SK-N-SH (cell line): ENCODE measurements at regions not wholly inside any gene's neighbourhood (a gene's known extent, or its start where the extent isn't known, plus 50 kb on each side); places are given as distances from the start of the nearest gene placed in this dataset.

Experiments
- CTCF ChIA-PET: fragments of 300-600, 350-600 bp; formaldehyde crosslinking; extraction: SDS; loops from one replicate; lab custom pipeline; 2021; lab: Yijun Ruan, JAX
- POLR2A ChIA-PET: fragments of 350-600 bp; sonication (Branson Sonifier 250); formaldehyde crosslinking; extraction: SDS; loops from one replicate; lab custom pipeline; 2020; ENCODE audit warnings: antibody characterized with exemption, inconsistent platforms; lab: Yijun Ruan, JAX
- DNase-seq: peaks from one replicate; pipeline ENCODE4 v3.0.0; 2012
- H2AFZ ChIP-seq: fragments of 200-600 bp; sonication (generic); 2 replicates; pipeline ENCODE4 v1.8.1; 2016; ENCODE audit warnings: antibody characterized with exemption, mild to moderate bottlenecking, low read depth
- H3F3A ChIP-seq: fragments of 200-600 bp; sonication (generic); replicated peaks from 2 replicates; pipeline ENCODE3; 2016; ENCODE audit warnings: antibody characterized with exemption, mild to moderate bottlenecking; ENCODE audit not compliant: insufficient read depth
- H3K27ac ChIP-seq, 2 experiments: fragments of 200-500 bp in 1 of 2; fragments of 200-600 bp in 1 of 2; sonication (Bioruptor generic) in 1 of 2; sonication (generic), shearing (Covaris generic) in 1 of 2; 2 replicates each; pipeline versions ENCODE4 v1.5.1 to v1.6.1; 2014 to 2016; ENCODE audit warnings: low read depth in 2 of 2, inconsistent platforms in 1 of 2, low read length in 1 of 2, mild to moderate bottlenecking in 1 of 2, mixed read lengths in 1 of 2
- H3K27me3 ChIP-seq: fragments of 200-600 bp; sonication (generic), shearing (Covaris generic); 2 replicates; pipeline ENCODE4 v1.6.1; 2016; ENCODE audit warnings: mixed run types; ENCODE audit not compliant: insufficient read depth
- H3K36me3 ChIP-seq, 2 experiments: fragments of 200-500 bp in 1 of 2; fragments of 200-600 bp in 1 of 2; sonication (Bioruptor generic) in 1 of 2; sonication (generic) in 1 of 2; replicated peaks in 1 of 2; 2 replicates each; pipeline versions ENCODE3 to v1.5.1; 2014 to 2016; ENCODE audit warnings: low read length in 1 of 2, mild to moderate bottlenecking in 1 of 2; ENCODE audit not compliant: insufficient read depth in 2 of 2, control insufficient read depth in 1 of 2
- H3K4me1 ChIP-seq, 2 experiments: fragments of 200-500 bp in 1 of 2; fragments of 200-600 bp in 1 of 2; sonication (Bioruptor generic) in 1 of 2; sonication (generic), shearing (Covaris generic) in 1 of 2; 2 replicates each; pipeline versions ENCODE4 v1.5.1 to v1.6.1; 2014 to 2016; ENCODE audit warnings: low read depth in 1 of 2, low read length in 1 of 2, mixed run types in 1 of 2; ENCODE audit not compliant: insufficient read depth in 2 of 2, control insufficient read depth in 1 of 2
- H3K4me2 ChIP-seq: fragments of 200-600 bp; sonication (generic), shearing (Covaris generic); 2 replicates; pipeline ENCODE4 v1.6.1; 2017; ENCODE audit warnings: mixed run types
- H3K4me3 ChIP-seq, 2 experiments: fragments of 200-500 bp in 1 of 2; fragments of 200-600 bp in 1 of 2; sonication (Bioruptor generic) in 1 of 2; sonication (generic), shearing (Covaris generic) in 1 of 2; 2 replicates each; pipeline versions ENCODE4 v1.5.1 to v1.8.1; 2014 to 2016; ENCODE audit warnings: low read depth in 2 of 2, inconsistent platforms in 1 of 2, low read length in 1 of 2, mild to moderate bottlenecking in 1 of 2, mixed read lengths in 1 of 2, moderate library complexity in 1 of 2
- H3K79me2 ChIP-seq: fragments of 200-600 bp; sonication (generic); 2 replicates; pipeline ENCODE4 v1.8.1; 2017; ENCODE audit warnings: mild to moderate bottlenecking; ENCODE audit not compliant: insufficient read depth
- H3K9ac ChIP-seq: fragments of 200-600 bp; sonication (generic); 2 replicates; pipeline ENCODE4 v1.6.1; 2017; ENCODE audit warnings: mixed run types
- H3K9me2 ChIP-seq: fragments of 200-600 bp; sonication (generic); 2 replicates; pipeline ENCODE4 v1.6.1; 2017; ENCODE audit warnings: mixed run types
- H3K9me3 ChIP-seq: fragments of 200-600 bp; sonication (generic); 2 replicates; pipeline ENCODE4 v1.6.1; 2017; ENCODE audit warnings: mixed run types, mild to moderate bottlenecking, moderate library complexity
- H4K20me1 ChIP-seq: fragments of 200-600 bp; sonication (generic); 2 replicates; pipeline ENCODE4 v1.6.1; 2017; ENCODE audit warnings: mild to moderate bottlenecking, mixed run types; ENCODE audit not compliant: insufficient read depth
- ELF1 ChIP-seq: IDR thresholded peaks from 2 replicates; pipeline ENCODE4 v1.4.0; 2012
- FOSL2 ChIP-seq: IDR thresholded peaks from 2 replicates; pipeline ENCODE4 v1.4.0; 2012; ENCODE audit warnings: low read depth, mild to moderate bottlenecking, moderate library complexity, borderline replicate concordance
- FOXJ3 ChIP-seq: sonication (generic); formaldehyde crosslinking; IDR thresholded peaks from 2 replicates; pipeline ENCODE4 v1.5.1; 2020; ENCODE audit warnings: mild to moderate bottlenecking, missing genetic modification reagents
- FOXM1 ChIP-seq: IDR thresholded peaks from 2 replicates; pipeline ENCODE4 v1.4.0; 2012; ENCODE audit warnings: low read depth, mild to moderate bottlenecking
- MXI1 ChIP-seq: IDR thresholded peaks from 2 replicates; pipeline ENCODE4 v1.6.1; 2012; ENCODE audit warnings: mild to moderate bottlenecking, low read depth, low read length, improper control_type of control experiment
- NRF1 ChIP-seq: IDR thresholded peaks from 2 replicates; pipeline ENCODE4 v1.6.1; 2012; ENCODE audit warnings: low read depth, mild to moderate bottlenecking, low read length
- POLR2AphosphoS5 ChIP-seq: IDR thresholded peaks from 2 replicates; pipeline ENCODE4 v1.6.1; 2012; ENCODE audit warnings: low read depth, low read length
- RCOR1 ChIP-seq: fragments of 150-350 bp; IDR thresholded peaks from 2 replicates; pipeline ENCODE4 v1.6.1; 2017; ENCODE audit warnings: antibody characterized with exemption, low read length
- SIN3A ChIP-seq: IDR thresholded peaks from 2 replicates; pipeline ENCODE4 v1.6.1; 2012; ENCODE audit warnings: low read depth, mild to moderate bottlenecking, low read length, moderate library complexity, borderline replicate concordance
- SMC3 ChIP-seq: IDR thresholded peaks from 2 replicates; pipeline ENCODE4 v1.6.1; 2012; ENCODE audit warnings: low read depth, low read length, improper control_type of control experiment
- TAF1 ChIP-seq: IDR thresholded peaks from 2 replicates; pipeline ENCODE4 v1.6.1; 2012; ENCODE audit warnings: low read depth, mild to moderate bottlenecking, low read length, moderate library complexity, borderline replicate concordance
- TCF12 ChIP-seq: IDR thresholded peaks from 2 replicates; pipeline ENCODE4 v1.4.0; 2012
- YY1 ChIP-seq: IDR thresholded peaks from 2 replicates; pipeline ENCODE4 v1.4.0; 2012; ENCODE audit warnings: low read depth, mild to moderate bottlenecking
- WGBS: methylation state at CpG from one replicate; pipeline ENCODE4 v1.1.6; 2017; ENCODE audit warnings: low lambda C conversion rate; 5-methylcytosine and 5-hydroxymethylcytosine counted together
- TF ChIP-seq, protein P1 (sequence below): fragments of 150-350 bp; IDR thresholded peaks from 2 replicates; pipeline ENCODE4 v1.6.1; 2017; ENCODE audit warnings: antibody characterized with exemption, low read length, low read depth, borderline replicate concordance
- TF ChIP-seq, protein P2 (sequence below): IDR thresholded peaks from 2 replicates; pipeline ENCODE4 v1.4.0; 2012; ENCODE audit warnings: low read depth
- TF ChIP-seq, protein P3 (sequence below): IDR thresholded peaks from 2 replicates; pipeline ENCODE4; 2012
- TF ChIP-seq, protein P4 (sequence below): fragments of 200-600 bp; sonication (generic); IDR thresholded peaks from 2 replicates; pipeline ENCODE4 v1.6.1; 2017; ENCODE audit warnings: antibody characterized with exemption, mild to moderate bottlenecking, moderate library complexity

DNA sequence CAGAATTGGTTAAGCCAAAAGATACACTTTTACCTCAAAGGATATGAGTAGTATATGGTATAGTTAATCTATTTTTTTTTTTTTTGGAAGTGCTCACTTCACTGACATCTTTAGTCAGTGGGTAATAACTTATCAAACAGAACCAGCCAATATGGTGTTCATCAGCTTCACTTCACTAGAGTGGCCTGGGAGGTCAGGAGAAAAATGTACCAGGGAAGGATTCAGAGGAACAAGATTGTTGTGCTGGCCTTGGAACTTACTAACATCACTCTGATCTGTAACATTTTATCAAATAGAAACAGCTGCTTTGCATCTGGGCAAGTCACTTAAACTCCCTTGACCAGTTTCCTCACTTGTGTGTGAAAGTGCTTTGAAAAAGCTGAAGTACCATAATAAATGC is 962.7 kb downstream of the BCL11A start:
- Histone ChIP-seq H3K27me3 (no peaks in the 10 kb centered on the region), H3K4me3 (no peak overlapping the region), H3F3A (no peaks in the 10 kb centered on the region), H3K79me2 (no peaks in the 10 kb centered on the region), H3K9ac (no peak overlapping the region), H3K4me2 (no peak overlapping the region), H3K9me2 (no peaks in the 10 kb centered on the region), H2AFZ (no peak overlapping the region), H3K4me1 (no peaks in the 10 kb centered on the region; a peak in 2 of 4 replicates), H3K9me3 (no peaks in the 10 kb centered on the region), H3K36me3 (no peaks in the 10 kb centered on the region), H3K27ac (no peak overlapping the region), H4K20me1 (no peaks in the 10 kb centered on the region)
- DNase-seq, result no peak
- POLR2A ChIA-PET, result no interaction called here
- TF ChIP-seq TAF1 (no peak), YY1 (no peak), FOXJ3 (no peak), ELF1 (no peak), MXI1 (no peak), SMC3 (no peak), POLR2AphosphoS5 (no peak), SIN3A (no peak), NRF1 (no peak), TCF12 (no peak), RCOR1 (no peak)
- TF ChIP-seq, protein P1, sequence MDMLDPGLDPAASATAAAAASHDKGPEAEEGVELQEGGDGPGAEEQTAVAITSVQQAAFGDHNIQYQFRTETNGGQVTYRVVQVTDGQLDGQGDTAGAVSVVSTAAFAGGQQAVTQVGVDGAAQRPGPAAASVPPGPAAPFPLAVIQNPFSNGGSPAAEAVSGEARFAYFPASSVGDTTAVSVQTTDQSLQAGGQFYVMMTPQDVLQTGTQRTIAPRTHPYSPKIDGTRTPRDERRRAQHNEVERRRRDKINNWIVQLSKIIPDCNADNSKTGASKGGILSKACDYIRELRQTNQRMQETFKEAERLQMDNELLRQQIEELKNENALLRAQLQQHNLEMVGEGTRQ, result no peak
- TF ChIP-seq, protein P2, sequence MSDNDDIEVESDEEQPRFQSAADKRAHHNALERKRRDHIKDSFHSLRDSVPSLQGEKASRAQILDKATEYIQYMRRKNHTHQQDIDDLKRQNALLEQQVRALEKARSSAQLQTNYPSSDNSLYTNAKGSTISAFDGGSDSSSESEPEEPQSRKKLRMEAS, result no peak
- TF ChIP-seq, protein P3, sequence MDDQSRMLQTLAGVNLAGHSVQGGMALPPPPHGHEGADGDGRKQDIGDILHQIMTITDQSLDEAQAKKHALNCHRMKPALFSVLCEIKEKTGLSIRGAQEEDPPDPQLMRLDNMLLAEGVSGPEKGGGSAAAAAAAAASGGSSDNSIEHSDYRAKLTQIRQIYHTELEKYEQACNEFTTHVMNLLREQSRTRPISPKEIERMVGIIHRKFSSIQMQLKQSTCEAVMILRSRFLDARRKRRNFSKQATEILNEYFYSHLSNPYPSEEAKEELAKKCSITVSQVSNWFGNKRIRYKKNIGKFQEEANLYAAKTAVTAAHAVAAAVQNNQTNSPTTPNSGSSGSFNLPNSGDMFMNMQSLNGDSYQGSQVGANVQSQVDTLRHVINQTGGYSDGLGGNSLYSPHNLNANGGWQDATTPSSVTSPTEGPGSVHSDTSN, result no peak
- TF ChIP-seq, protein P4, sequence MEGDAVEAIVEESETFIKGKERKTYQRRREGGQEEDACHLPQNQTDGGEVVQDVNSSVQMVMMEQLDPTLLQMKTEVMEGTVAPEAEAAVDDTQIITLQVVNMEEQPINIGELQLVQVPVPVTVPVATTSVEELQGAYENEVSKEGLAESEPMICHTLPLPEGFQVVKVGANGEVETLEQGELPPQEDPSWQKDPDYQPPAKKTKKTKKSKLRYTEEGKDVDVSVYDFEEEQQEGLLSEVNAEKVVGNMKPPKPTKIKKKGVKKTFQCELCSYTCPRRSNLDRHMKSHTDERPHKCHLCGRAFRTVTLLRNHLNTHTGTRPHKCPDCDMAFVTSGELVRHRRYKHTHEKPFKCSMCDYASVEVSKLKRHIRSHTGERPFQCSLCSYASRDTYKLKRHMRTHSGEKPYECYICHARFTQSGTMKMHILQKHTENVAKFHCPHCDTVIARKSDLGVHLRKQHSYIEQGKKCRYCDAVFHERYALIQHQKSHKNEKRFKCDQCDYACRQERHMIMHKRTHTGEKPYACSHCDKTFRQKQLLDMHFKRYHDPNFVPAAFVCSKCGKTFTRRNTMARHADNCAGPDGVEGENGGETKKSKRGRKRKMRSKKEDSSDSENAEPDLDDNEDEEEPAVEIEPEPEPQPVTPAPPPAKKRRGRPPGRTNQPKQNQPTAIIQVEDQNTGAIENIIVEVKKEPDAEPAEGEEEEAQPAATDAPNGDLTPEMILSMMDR, result no peak
- CTCF ChIA-PET, result no interaction called here

DNA sequence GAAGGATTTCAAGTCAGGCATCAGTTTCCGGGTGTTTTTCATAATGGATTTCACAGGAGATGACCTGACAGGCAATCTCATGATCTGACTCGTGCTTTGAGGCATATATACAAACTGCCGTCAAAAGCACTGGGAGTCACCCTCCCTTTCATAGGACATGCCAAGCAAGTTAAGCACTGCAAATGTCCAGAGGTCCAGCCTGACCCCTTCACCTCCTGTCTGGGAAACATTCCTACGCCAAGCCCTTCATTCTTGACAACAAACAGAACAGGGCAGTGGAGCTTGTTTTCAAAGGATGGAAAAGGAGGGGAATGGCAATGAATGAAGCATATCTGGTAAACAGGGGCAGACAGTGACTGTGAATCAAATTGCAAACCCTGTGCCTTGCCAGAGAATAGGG is 963.6 kb downstream of the BCL11A start:
- no peak for DNase-seq
- no peak overlapping the region for H3K4me3 ChIP-seq
- TF ChIP-seq YY1 (no peak), FOXM1 (no peak), FOSL2 (no peak), POLR2AphosphoS5 (no peak), SIN3A (no peak)
- TF ChIP-seq, all 33 proteins: peak for 0
- no peaks in the 10 kb centered on the region for H3K36me3 ChIP-seq
- no peaks in the 10 kb centered on the region for H4K20me1 ChIP-seq
- H2AFZ ChIP-seq, result no peak overlapping the region
- no peaks in the 10 kb centered on the region for H3K79me2 ChIP-seq
- no peak overlapping the region for H3K27ac ChIP-seq
- 35% methylated on average over 4 of the region's 4 CpGs for WGBS
- ChIA-PET CTCF (interaction anchor here (0.6 kb wide), 1 partner anchor 37 kb away, joined by 3 read pairs; no protein-coding TSS in a partner anchor), POLR2A (no interaction called here)
- peaks cover 0 to 3% of the 10 kb centered on the region in 2 experiments; a peak in 2 of 4 replicates for H3K4me1 ChIP-seq
- no peaks in the 10 kb centered on the region for H3K27me3 ChIP-seq
- no peak overlapping the region for H3K4me2 ChIP-seq
- H3K9me2 ChIP-seq, result no peaks in the 10 kb centered on the region
- H3F3A ChIP-seq, result no peaks in the 10 kb centered on the region
- H3K9me3 ChIP-seq, result no peaks in the 10 kb centered on the region
- H3K9ac ChIP-seq, result no peak overlapping the region
